ENCODE measurements at regions not wholly inside any gene's neighbourhood (a gene's known extent, or its start where the extent isn't known, plus 50 kb on each side); places are given as distances from the start of the nearest gene placed in this dataset.

DNA sequence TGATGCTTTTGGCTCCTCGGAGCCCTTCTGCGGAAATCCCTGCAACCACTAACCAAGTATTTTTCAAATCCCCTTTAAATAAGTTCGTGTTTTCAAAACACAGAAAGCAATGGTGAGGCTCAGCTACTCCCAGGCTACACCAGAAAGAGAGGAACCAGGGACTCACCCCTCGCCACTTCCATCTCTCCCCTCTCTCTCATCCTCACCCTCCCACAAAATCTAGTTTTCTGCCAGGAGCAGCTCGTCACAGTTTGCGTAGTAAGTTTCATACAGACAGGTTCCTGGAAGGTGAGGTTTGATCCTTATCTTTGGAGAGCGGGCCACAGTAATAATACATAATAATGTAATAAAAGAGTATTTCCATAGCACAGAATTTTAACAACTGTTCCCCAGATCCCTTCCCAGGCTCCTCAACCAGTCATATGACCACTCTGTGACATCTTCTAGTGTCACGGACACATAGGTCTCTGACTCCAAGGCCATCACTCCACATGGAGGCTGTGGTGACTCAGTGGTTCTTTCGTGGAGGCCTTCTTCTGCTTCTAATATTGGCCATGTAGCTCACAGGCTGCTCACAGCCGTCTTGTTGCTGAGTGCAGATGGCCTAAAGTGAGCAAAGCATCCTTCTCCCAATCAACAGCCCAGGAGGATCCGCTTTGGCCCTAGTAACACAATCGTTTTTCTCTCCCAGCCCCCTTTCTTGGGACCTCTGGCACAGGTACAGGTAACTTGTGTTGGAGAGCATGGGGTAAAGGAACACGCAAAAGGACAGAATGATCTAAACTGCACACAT lies 295.7 kb downstream of the CDC5L start:
- no peak for DNase-seq

- DNase-seq: no peak
Measured at GRCh38 chr6:44685213-44685612, 297.7 kb downstream of the CDC5L start.

- no peak for DNase-seq
Measured at GRCh38 chr6:44696099-44696498, 308.6 kb downstream of the CDC5L start.

GRCh38 chr6:44696686-44697085 lies 309.2 kb downstream of the CDC5L start:
- no peak for DNase-seq

- no peak for DNase-seq
Measured at GRCh38 chr6:44697327-44697726, 309.8 kb downstream of the CDC5L start.

DNA sequence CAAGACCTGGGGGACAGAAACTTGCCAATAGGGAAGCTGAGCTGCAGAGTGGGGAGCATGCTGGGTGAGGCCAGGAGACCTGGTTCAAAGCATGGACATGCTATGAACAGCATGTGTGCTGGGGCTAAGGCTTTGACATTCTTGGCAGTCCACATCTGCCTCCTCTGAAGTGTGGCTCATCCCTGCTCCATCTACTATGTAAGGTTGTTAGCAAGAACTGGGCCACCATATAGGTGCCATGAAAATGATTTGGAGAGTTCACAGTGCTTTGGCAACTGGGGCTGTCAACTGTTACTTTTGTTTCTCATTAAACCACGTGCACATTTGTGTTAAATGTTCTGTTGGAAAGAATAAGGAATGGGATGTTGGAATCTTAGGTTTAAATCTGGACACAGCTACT lies 311.1 kb downstream of the CDC5L start:
- no peak for DNase-seq

GRCh38 chr6:44699082-44699481 lies 311.6 kb downstream of the CDC5L start:
- DNase-seq: no peak

DNA sequence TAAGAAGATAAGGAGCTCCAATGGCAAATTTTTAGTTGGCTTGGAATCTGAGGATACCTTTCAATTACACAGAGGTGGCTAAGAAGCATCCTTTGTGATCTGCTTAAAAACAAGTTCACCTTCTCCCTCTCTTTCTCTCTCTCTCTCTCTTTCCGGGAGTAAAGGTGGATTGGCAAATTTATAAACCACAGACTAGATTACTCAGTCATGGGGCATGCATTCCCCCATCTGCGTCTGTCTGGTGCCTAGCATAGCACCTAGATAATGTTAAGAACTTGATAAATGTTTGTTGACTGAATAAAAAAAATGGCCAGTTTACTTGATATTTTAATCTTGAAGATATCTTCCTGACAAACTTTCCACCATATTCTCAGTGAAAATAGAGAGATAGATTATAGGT lies 312.3 kb downstream of the CDC5L start:
- DNase-seq: no peak

GRCh38 chr6:44700422-44700821 lies 312.9 kb downstream of the CDC5L start:
- no peak for DNase-seq

DNA sequence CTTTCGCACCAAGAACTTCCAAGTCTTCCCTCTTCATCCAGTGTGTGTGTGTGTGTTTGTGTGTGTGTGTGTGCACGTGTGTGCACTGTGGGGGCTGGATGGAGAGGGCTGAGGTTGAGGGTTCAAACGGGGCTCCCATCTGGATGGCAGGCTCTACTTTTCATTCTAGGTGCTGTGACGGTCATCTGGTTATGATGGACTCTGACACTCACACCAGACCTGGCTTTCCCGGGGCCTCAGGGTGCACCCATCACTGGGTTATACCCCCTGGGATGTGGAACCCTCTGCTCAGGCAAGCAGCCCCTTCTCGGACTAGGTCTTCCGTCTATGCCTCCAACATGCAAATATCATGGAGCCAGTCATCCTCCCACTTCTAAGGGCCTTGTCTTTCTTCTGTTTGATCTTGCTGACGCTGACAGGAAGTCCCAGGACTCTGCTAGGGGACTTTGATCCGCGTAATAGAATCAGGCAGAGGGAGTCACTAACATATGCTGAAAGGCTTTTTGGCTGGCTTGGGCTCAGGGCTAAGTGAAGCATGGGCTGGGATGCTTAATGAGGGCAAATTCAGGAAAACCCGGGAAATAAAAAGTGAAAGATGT lies 313.6 kb downstream of the CDC5L start:
- no peak for DNase-seq

DNA sequence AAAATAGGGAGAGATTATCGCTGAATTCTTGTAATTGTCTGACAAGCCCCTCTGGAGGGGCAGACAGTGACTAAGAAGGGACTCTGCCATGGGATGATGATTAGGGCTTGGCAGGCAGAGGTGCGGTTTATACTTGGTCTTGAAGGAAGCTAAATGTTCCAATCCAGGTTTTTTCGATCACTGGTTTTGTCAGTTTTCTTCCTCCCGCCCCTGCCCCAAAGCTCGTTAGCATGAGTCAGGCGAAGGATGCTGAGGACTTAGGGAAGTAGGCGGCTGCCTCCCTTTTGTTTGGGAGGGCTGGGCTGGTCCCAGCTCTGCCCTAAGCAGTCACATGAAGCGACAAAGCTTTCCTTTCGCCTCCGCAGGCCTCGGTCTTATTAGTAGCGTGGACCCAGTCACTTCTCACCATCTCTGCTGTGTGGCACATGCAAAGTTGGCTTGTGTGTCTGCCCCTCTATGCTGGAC lies 314.2 kb downstream of the CDC5L start:
- DNase-seq: no peak

- no peak for DNase-seq
Measured at GRCh38 chr6:44702292-44702691, 314.8 kb downstream of the CDC5L start.

DNA sequence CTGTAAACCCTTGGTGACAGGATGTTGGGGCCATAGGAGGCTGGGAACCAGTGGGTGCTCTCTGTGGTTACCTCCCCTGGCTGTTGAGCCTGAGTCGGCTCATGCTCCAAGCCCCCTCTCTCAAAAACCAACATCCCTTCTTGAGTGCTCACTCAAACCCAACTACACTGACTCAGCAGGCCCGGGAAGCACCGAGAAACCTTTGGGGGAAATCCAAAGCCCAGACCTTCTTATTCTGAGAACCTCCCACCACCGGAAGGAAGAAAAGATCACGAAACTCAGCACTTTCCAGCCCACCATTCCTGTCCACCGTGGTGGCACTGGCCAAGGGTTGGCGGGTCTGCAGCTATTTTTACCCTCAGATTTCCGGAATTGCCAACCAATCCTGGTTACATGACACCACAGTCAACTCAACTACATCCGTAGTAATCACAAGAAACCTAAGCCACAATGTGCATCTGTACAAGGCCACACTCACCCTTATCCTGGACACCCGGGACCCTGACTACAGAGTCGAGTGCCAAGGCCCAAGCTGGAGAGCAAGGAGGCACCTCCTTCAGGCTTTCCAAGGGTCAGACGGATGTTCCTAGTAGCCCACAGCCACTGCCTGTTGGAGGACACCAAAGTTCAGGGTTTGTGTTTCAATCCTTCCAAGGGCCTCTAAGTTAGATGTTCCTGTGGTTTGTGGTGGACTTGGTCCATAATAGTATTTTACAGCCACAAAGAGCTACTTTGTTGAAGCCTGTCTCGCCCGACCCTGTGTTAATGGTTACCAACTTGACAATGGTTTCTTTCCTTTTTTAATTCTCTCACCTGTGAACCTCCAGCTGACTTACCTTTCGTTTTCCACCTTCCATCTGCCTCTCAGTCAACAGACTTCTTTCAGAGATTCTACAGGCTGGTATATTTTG lies 317.0 kb downstream of the CDC5L start:
- DNase-seq: no peak

DNA sequence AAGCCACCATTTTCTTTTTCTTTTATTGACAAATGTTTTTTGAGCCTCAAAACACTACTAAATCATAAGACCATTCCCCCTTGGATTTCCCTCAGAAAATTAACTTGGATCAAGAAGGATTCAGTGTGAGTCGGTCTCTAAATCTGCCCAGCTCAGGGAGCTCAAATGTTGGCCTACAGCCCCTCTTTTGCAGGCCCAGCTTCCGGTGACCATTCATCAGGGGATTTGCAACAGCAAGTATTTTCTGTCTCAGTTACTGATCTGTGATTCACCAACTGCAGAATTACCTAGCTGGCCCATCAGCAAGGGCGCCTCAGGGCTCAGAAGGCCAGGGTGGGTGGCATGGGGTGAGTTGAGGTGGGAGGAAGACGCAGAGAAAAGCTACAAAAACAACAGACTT lies 318.1 kb downstream of the CDC5L start:
- no peak for DNase-seq

DNA sequence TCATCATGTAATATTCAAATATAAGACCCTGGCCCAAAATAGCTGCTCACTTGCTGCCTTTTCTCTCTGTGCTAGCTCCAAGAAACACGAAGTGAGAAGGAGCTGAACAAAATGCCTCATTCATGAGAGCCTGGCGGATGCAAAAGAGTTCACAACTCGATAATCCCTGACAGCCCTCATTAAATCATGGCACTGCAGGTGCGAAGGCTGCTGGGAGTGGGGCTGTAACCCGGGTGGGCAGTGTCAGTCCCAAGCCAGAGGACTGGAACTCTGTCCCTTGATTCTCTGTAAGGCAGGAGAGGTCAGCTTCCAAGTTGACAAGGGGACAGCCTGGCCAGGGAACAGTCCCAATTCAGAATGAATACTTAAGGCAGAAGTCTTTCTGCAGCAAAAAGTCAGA lies 318.5 kb downstream of the CDC5L start:
- DNase-seq: no peak

- no peak for DNase-seq
Measured at GRCh38 chr6:44708208-44708607, 320.7 kb downstream of the CDC5L start.

- DNase-seq: no peak
Measured at GRCh38 chr6:44712353-44713111, 325.0 kb downstream of the CDC5L start.

- no peak for DNase-seq
Measured at GRCh38 chr6:44715188-44715587, 327.7 kb downstream of the CDC5L start.

DNA sequence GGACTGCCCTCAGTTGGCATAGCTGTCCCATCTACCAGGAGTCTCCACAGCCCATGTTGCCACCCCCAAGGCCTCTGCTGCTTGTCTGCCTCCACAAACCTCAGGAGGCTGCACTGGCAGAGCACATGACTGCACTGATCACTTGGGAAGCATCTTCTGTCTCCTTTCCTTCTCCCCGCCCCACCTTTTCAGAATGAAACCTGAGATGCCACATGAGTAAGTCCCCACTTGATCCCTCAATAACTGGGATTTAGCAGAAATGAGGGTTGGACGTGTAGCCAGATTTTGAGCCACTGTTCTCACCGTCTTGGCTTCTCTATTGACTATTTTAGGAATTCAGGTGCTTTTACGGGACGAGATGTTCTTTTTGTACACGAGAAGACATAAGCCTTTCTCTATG lies 328.4 kb downstream of the CDC5L start:
- DNase-seq: no peak

- no peak for DNase-seq
Measured at GRCh38 chr6:44717431-44717830, 329.9 kb downstream of the CDC5L start.

DNA sequence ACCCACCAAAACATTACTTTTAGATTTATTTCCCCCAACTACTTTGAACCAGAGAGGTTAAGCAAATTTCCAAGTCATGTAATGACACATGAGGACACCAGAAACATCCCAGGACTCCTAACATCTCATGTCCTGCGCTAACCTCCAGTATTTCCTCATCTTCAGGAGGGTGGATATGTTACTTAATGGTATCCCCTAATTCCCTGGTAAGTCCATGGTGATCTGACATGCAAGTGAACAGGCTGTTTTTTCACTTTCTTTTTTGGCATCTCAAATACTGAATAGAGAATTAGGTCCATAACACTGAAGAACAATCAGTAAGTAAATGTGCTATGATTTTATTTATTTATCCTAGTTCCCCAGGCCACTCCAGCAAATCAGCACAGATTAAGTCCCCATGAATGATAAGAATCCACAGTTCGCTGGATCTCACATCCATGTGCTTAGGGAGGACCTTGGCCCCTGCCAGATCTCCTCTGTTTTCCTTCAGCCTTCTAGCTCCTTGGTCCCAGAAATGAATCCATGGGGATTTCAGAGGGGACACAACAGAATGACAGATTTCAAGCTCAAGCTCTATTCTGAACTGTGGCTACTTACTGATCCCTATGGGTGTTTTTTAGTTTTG lies 334.6 kb downstream of the CDC5L start:
- DNase-seq: no peak

DNA sequence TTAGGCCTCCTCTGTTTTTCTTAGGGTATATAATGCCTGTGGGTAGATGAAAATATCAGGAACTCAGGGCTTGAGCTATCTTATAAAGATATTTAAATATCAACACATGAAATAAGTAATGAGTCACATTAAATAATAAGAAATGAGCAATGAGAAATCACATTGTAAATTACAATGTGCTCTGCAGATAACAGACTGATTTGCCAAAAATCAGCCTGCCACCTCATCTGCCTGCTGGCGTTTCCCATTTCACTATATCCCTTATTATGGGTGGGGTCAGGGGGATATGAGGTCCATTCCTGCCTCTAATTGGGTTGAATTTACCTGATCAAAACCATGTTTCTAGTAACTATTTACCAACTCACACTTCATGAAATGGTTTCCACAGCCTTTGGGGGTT lies 335.2 kb downstream of the CDC5L start:
- no peak for DNase-seq
